ENCODE measurements at regions not wholly inside any gene's neighbourhood (a gene's known extent, or its start where the extent isn't known, plus 50 kb on each side); places are given as distances from the start of the nearest gene placed in this dataset.

DNA sequence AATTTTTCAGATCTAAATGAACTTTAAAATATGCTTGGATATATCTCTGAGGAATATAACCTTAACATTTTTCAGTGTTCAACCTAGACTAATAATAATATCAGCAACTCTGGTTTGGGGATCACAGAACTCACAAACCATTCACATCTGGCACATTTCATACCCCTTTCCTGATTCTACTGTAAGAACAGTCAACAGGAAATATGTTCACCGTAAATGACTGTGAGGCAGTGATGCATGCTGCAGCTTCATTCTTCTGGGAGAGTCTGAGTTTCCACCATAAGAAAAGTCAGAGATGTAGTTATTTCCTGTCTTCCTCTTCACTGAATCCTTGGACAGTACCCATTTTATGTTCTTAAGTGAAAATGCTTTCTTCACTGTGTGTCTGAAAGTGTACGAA lies 134.2 kb upstream of the IFNGR1 start:
- FAIRE-seq: no peak
- DNase-seq (ENCODE audit: insufficient read length, low spot score): no peak
- no peak for TF ChIP-seq POLR2A (IDR thresholded peaks at IDR 0.05; ENCODE audit: low read depth, low read length)

DNA sequence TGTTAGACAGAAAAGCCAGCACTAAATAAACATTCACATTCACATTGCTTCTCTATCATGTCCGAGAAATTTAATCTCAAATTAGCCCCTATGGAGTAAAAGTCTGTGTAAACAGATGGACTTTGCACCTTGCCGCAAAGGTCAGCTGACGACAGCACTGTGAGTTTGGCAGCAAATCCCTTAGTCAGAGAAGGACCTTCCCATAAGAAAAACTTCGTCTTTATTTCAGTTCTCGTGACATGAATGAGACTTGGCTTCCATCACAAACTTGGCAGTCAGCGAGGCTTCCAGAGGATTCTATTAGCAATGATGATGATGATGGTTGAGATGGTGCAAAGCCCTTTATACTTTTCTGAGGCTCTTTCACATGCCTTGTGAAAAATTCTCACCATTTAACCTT lies 133.7 kb upstream of the IFNGR1 start:
- DNase-seq (ENCODE audit: insufficient read length, low spot score): no peak
- no peak for FAIRE-seq
- no peak for TF ChIP-seq POLR2A (IDR thresholded peaks at IDR 0.05; ENCODE audit: low read depth, low read length)

DNA sequence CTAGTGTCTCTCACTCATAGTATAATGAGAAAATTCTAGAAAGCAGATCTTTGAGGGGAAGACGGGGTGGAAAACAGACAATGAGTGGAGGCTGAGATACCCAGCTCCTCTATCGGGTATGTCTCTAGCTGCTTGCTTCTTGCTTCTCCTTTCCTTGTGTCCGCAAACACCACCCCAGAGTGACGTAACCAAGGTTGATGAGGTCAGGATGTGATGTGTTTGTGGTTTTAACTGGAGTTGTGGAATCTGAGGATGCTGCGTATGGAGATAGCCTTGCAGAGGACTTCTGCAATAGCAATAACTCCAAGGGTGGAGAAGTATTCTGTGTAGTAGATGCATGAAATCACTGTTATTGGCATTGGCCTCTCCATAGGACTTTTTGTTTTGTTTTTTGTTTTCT lies 132.7 kb upstream of the IFNGR1 start:
- DNase-seq (ENCODE audit: insufficient read length, low spot score) (no peak), FAIRE-seq (no peak)
- no peak for TF ChIP-seq POLR2A (IDR thresholded peaks at IDR 0.05; ENCODE audit: low read depth, low read length)

DNA sequence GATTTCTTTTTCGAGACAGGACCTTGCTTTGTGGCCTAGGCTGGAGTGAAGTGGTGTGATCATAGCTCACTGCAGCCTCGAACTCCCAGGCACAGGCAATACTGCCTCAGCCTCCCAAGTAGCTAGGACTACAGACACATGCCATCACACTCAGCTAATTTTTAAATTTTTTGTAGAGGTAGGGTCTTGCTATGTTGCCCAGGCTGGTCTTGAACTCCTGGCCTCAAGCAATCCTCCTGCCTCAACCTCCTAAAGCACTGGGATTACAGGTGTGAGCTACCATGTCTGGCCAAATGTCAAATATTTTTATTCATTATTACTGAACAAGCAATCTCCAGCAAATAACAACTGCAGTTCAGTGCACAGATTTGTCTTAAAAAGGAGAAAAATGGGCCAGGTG lies 131.7 kb upstream of the IFNGR1 start:
- DNase-seq (ENCODE audit: insufficient read length, low spot score) (no peak), FAIRE-seq (no peak)

DNA sequence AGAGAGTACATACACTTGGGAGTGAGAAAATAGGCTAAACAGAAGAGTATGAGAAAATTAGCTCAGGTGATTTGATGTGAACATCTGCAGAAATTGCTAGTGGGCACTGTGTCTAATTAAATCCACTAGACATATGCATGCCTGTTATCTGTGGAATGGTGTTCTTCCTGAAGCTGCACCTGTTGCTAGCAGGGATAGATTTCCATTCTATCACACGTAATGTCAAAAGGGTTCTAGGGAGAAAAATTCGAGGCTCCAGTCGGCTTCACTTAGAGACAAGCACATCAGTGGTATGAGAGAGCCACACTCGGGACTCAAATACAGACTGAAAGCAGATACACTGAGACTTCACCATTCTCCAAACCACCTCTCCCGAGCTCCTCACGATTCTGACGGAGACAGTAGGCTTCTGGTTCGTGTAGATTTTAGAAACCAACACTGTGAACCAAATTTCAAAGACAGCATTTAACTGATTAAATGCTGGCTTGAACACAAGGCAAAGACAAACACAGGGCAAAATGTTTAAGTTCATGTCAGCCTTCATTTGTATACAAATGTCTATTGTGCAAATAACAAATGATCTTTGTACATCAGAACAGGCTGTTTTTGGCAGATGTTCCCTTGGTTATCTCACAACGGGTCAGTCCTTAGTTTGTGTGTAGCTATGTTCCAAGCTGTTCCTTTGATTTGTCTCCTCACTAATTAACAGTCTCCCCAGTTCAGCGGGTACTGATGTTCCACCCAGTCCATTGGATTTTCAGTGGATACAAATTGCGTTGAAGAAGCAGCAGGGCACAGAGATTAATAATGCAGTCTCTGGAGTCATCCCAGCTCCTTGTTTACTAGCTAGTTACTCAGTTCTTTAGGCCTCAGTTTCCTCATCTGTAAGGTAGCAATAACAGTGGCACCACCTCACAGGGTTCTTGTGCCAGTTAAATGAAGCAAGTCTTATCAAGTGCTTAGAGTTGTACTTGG lies 131.0 kb upstream of the IFNGR1 start:
- TF ChIP-seq POLR2A (IDR thresholded peaks at IDR 0.05; ENCODE audit: low read depth, low read length): no peak
- DNase-seq (ENCODE audit: insufficient read length, low spot score) (no peak), FAIRE-seq (no peak)

More for the DNA sequence above, 131.7 kb upstream of the IFNGR1 start:
- TF ChIP-seq POLR2A (IDR thresholded peaks at IDR 0.05; ENCODE audit: low read depth, low read length): no peak

DNA sequence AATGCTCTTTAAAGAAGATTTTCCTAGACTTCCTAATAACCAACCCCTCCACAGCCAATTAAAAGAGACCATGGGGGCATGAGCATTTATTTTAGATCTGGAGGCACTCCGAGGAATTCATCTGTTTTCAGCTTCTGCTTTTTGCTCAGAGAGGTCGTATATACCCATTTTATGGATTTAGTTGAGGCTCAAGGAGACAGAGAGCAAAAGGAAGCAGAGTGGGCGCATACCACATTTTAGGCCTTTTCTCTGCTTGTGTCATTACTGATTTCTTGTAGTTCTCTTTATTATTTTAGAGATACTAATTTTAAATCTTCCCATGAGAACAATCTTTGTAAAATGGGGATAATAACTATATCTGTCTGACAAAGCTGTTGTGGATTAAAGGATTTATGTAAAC lies 129.6 kb upstream of the IFNGR1 start:
- no peak for FAIRE-seq
- DNase-seq (ENCODE audit: insufficient read length, low spot score): no peak
- TF ChIP-seq POLR2A (IDR thresholded peaks at IDR 0.05; ENCODE audit: low read depth, low read length): no peak

DNA sequence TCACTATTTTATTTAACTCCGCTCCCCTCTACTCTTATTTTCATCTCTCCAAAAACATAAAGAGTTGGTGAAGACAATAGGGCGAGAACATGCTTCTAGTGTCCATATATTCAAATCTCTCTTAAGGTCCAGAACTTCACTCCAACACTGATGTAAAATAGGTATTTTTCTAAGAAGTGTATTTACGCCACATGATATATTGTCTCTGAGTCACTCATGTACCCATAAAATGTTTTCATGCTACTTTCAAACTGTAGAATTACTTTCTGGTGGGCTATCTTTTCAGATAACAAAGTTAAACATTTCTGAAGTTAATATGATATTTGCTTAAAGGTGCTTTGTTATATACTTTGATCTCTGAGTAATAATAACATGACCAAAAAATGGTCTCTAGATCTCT lies 124.1 kb upstream of the IFNGR1 start:
- TF ChIP-seq POLR2A (IDR thresholded peaks at IDR 0.05; ENCODE audit: low read depth, low read length): no peak
- FAIRE-seq: no peak
- no peak for DNase-seq (ENCODE audit: insufficient read length, low spot score)

DNA sequence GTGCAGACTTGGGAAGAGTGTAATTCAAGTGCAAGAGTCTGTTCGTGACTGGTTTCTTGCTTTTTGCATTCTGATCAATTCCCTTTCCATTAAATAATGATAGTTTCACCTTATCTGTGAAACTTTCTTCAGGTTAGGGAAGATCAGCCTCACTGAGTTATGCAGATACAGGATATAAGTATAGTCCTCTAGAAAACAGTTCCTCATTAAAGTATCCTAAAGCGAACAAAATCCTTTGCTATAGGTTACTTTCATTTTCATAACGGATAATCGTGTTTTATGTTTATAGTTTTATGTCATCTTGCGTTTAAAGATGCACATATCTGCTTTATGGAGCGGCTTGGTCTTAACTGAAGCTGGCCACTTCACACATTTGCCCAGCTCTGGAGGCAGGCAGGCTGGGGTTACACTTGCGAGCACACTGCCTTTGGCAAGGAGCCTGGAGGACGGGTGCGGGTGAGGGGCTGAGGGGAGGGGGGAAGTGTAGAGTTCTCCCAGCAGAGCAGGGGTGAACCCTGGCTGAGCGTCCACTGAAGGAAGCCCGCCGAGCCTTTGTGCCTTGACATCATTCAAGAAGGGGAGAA lies 123.5 kb upstream of the IFNGR1 start:
- FAIRE-seq (no peak), DNase-seq (ENCODE audit: insufficient read length, low spot score) (no peak)
- no peak for TF ChIP-seq POLR2A (IDR thresholded peaks at IDR 0.05; ENCODE audit: low read depth, low read length)

DNA sequence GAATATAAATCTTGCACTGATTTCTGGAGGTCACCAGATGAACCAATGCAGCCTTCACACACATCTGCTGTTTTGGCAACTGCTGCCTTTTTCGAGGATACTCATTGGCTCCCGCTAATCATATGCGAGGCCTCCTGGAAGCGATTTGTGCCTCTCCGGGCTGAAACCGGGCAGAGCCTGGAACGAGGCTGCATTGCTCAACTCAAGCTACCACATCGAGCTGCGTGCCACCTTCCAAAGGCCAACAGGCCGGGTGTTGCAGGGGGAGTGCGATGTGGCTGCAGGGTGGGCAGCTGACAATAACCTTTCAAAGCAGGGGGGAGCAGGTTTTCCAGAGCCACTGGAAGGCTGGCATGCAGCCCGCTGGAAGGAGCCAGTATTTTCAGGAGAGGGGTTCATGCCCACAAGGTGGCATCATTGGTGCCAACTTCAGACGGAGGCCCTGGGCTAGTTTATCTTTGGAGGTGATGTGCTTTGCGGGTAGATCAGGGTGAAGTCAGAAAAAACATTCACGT lies 122.6 kb upstream of the IFNGR1 start:
- FAIRE-seq: no peak
- TF ChIP-seq POLR2A (IDR thresholded peaks at IDR 0.05; ENCODE audit: low read depth, low read length): no peak
- DNase-seq (ENCODE audit: insufficient read length, low spot score): peak; percentile 2

DNA sequence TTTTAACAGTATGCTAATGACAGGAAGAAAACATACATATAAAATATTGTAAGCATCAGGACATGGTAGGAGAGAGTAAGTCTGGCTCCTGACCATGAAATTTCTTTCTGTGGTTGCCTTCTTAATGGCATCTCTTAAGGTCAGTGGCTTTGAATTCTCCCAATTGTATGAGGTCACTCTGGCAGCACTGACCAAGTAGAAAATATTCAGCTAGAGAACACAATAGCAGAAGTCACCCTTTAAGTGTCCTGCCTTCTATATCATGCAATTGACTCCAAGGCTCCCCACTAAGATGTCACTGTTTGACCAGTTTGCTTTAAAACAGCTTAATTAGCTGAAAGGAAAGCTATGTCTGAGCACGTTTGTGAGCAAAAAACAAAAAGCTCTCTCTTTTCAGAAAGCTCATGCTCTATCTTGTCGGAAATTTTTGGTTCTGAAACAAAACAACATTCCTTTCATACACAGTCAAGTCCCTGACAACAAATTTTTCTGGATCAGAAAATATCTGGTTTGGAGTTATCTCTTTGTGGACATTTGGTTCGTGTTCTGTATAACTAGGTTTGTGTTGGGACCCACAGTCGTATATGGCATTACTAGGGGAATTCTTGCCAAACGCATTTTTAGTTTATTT lies 120.9 kb upstream of the IFNGR1 start:
- DNase-seq (ENCODE audit: insufficient read length, low spot score) (no peak), FAIRE-seq (no peak)
- no peak for TF ChIP-seq POLR2A (IDR thresholded peaks at IDR 0.05; ENCODE audit: low read depth, low read length)

DNA sequence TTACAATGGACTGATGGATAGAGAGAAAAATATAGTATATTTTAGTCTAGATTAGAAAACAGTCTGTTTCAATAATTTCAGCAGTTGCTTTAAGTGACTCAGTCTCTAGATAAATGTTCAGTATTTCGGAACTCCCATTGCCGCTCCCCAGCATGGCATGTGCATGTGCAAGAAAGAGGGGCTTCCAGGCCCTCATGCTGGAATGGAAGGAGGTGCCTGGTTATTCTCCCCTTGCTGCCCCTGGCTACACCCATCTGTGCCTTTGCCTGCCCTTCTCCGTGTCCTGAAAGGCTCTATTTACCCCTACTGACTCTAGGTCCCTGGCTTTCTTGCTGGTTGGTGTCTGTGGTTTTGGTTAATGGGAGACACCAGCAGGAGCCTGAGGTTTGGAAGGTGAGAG lies 115.7 kb upstream of the IFNGR1 start:
- FAIRE-seq (no peak), DNase-seq (ENCODE audit: insufficient read length, low spot score) (no peak)
- no peak for TF ChIP-seq POLR2A (IDR thresholded peaks at IDR 0.05; ENCODE audit: low read depth, low read length)

DNA sequence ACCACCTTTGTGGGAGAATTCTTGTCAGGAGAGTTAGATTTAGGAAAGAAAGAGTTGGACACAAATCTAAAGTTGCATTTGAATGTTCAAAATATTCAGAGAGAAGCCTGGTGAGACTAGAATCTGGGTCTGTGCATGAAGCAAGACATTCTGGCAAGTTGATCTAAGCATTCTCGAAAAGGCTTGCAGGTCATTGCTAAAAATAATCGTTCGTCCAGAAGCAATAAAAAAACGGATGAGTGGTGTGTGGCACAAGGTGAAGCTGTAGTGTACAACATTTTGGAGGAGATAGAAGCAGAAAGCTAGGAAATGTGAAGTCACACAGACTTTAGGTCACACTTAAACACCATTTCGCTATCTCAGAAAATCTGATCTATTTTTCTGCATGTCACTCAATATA lies 114.9 kb upstream of the IFNGR1 start:
- no peak for FAIRE-seq
- TF ChIP-seq POLR2A (IDR thresholded peaks at IDR 0.05; ENCODE audit: low read depth, low read length): no peak

DNA sequence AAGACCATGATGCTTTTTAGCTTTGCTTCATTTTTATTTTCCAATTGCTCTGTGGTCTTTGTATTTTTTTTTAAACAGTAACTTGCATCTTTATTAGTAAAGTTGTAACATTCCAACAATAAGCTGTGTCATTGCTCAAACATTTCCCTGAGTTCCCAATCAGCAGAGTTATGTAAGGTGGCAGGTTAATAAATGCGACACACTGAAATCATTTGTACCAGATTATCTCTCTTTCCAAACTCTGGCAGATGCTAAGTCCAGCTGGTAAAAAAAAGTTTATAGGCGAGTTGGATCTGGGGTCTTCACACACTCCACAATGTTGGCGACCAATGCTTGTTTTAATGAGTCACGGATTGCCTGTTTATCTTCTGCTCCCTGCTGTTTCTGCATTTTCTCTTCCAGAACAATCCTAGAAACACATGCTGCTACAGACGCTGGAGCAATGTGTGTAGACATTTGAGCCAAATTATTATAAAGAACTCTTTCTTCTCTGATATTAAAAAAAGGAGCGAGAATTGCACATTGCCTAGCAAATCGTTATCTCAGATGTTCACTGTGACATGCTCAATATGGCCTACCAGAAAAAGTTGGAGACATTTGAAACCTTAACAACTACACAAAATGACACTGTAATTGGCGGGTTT lies 113.6 kb upstream of the IFNGR1 start:
- FAIRE-seq (no peak), DNase-seq (ENCODE audit: insufficient read length, low spot score) (no peak)
- TF ChIP-seq POLR2A (IDR thresholded peaks at IDR 0.05; ENCODE audit: low read depth, low read length): no peak

More for the DNA sequence above, 114.9 kb upstream of the IFNGR1 start:
- DNase-seq (ENCODE audit: insufficient read length, low spot score): no peak

DNA sequence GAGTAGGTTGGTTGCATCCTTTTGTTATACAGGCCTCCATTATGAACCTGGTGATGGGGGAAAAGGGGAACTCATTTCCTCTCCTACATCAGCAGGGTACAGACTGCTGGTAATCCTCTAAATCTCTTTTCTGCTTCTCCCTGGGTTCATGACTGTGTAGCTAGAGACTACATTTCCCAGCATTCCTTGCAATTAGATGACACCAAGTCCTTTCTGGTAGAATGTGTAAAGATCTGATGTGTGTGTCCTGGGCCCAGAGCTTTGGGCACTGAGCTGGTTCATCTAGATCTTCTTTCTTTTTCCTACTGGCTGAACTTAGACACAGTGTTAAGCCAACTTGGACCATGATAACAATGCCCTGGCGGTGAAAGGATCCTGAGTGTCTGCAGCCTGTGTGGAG lies 104.7 kb upstream of the IFNGR1 start:
- DNase-seq (ENCODE audit: insufficient read length, low spot score): no peak
- FAIRE-seq: no peak
- no peak for TF ChIP-seq POLR2A (IDR thresholded peaks at IDR 0.05; ENCODE audit: low read depth, low read length)

All from H54 (cell line).